Body of pancreas (tissue), 4 donors: ENCODE measurements at regions not wholly inside any gene's neighbourhood (a gene's known extent, or its start where the extent isn't known, plus 50 kb on each side); places are given as distances from the start of the nearest gene placed in this dataset.

Experiments
- ATAC-seq: fragments of 150-250 bp; one replicate; pipeline ENCODE4 v1.9.1; 2016
- DNase-seq, 4 donors: peaks; one replicate each; pipeline ENCODE4 v3.0.0-alpha.2; 2019
- H3K27ac ChIP-seq, 4 donors: fragments of 200-600 bp; sonication (generic); 1 replicate in 3 of 4; 2 replicates in 1 of 4; pipeline versions ENCODE4 v1.5.1 to v1.6.1; 2016 to 2019; ENCODE audit warnings: mild to moderate bottlenecking in 1 of 4, mixed read lengths in 1 of 4, moderate library complexity in 1 of 4
- H3K27me3 ChIP-seq, 2 donors: fragments of 200-600 bp; sonication (generic); one replicate each; pipeline ENCODE4 v1.6.0; 2016; ENCODE audit warnings: mild to moderate bottlenecking in 1 of 2
- H3K36me3 ChIP-seq, 2 donors: fragments of 200-600 bp; sonication (generic); replicated peaks in 1 of 2; 2 replicates each; pipeline ENCODE4 v1.5.1; 2016; ENCODE audit warnings: low read depth in 2 of 2; ENCODE audit not compliant: insufficient read depth in 1 of 2
- H3K4me1 ChIP-seq: fragments of 200-600 bp; sonication (generic); one replicate; pipeline ENCODE4 v1.6.0; 2016
- H3K4me3 ChIP-seq, 2 donors: fragments of 200-600 bp; sonication (generic); 1 replicate in 1 of 2; 2 replicates in 1 of 2; pipeline ENCODE4 v1.5.1; 2016 to 2019
- H3K9me3 ChIP-seq, 3 donors: fragments of 200-600 bp; sonication (generic); 1 replicate in 2 of 3; 2 replicates in 1 of 3; pipeline ENCODE4 v1.5.1; 2016
- POLR2A ChIP-seq, 3 donors: fragments of 450-650 bp; IDR thresholded peaks; one replicate each; pipeline ENCODE4 v1.6.1; 2016; ENCODE audit warnings: antibody characterized with exemption in 3 of 3, mild to moderate bottlenecking in 2 of 3
- WGBS, 2 donors: methylation state at CpG; one replicate each; pipeline ENCODE4 v1.1.5; 2017; 5-methylcytosine and 5-hydroxymethylcytosine counted together
- intact Hi-C: fragments of 100-400 bp; cut with DNase I; formaldehyde crosslinking; loops from one replicate; pipeline ENCODE4 v1.15.1; 2023
- TF ChIP-seq, protein P1 (sequence below), 7 experiments: fragments of 450-650 bp in 4 of 7; fragments of 200-600 bp in 3 of 7; sonication (generic) in 3 of 7; IDR thresholded peaks; one replicate each; pipeline ENCODE4 v1.5.1; 2016 to 2019; ENCODE audit warnings: antibody characterized with exemption in 7 of 7

- ATAC-seq: no peak
- H3K27me3 ChIP-seq: no peaks in the 10 kb centered on the region
- intact Hi-C loops: no loop called here
- H3K4me3 ChIP-seq: no peak overlapping the region
- no peak for DNase-seq
- H3K36me3 ChIP-seq: no peaks in the 10 kb centered on the region
- TF ChIP-seq, protein P1, sequence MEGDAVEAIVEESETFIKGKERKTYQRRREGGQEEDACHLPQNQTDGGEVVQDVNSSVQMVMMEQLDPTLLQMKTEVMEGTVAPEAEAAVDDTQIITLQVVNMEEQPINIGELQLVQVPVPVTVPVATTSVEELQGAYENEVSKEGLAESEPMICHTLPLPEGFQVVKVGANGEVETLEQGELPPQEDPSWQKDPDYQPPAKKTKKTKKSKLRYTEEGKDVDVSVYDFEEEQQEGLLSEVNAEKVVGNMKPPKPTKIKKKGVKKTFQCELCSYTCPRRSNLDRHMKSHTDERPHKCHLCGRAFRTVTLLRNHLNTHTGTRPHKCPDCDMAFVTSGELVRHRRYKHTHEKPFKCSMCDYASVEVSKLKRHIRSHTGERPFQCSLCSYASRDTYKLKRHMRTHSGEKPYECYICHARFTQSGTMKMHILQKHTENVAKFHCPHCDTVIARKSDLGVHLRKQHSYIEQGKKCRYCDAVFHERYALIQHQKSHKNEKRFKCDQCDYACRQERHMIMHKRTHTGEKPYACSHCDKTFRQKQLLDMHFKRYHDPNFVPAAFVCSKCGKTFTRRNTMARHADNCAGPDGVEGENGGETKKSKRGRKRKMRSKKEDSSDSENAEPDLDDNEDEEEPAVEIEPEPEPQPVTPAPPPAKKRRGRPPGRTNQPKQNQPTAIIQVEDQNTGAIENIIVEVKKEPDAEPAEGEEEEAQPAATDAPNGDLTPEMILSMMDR (IDR thresholded peaks at IDR 0.05): no peak
- TF ChIP-seq POLR2A (IDR thresholded peaks at IDR 0.05): no peak
- no peaks in the 10 kb centered on the region for H3K4me1 ChIP-seq
- H3K27ac ChIP-seq: no peak overlapping the region
- 90 to 96% methylated on average over 1 of the region's 1 CpG for WGBS, 2 donors
- no peaks in the 10 kb centered on the region for H3K9me3 ChIP-seq
These were observed 443.1 kb downstream of the ZNF608 start for GRCh38 chr5:124303366-124303765.

- ATAC-seq (no peak), DNase-seq (no peak)
- intact Hi-C loops: no loop called here
- H3K9me3 ChIP-seq: no peaks in the 10 kb centered on the region
- no peaks in the 10 kb centered on the region for H3K36me3 ChIP-seq
- H3K4me1 ChIP-seq: no peaks in the 10 kb centered on the region
- no peak overlapping the region for H3K27ac ChIP-seq
- H3K27me3 ChIP-seq: no peaks in the 10 kb centered on the region
- no peak for TF ChIP-seq POLR2A (IDR thresholded peaks at IDR 0.05)
- TF ChIP-seq, protein P1 (IDR thresholded peaks at IDR 0.05): no peak
- 71 to 75% methylated on average over 2 of the region's 2 CpGs for WGBS, 2 donors
- no peak overlapping the region for H3K4me3 ChIP-seq
These were observed 443.9 kb downstream of the ZNF608 start for GRCh38 chr5:124302533-124302932.

GRCh38 chr5:124301850-124302249, 444.6 kb downstream of the ZNF608 start:
- H3K9me3 ChIP-seq: no peaks in the 10 kb centered on the region
- no peaks in the 10 kb centered on the region for H3K36me3 ChIP-seq
- H3K27ac ChIP-seq: no peak overlapping the region
- no peak for ATAC-seq
- H3K27me3 ChIP-seq: no peaks in the 10 kb centered on the region
- TF ChIP-seq, protein P1 (IDR thresholded peaks at IDR 0.05): no peak
- no peak for TF ChIP-seq POLR2A (IDR thresholded peaks at IDR 0.05)
- H3K4me1 ChIP-seq: no peaks in the 10 kb centered on the region
- WGBS, 2 donors: 79 to 89% methylated on average over 2 of the region's 2 CpGs
- no peak overlapping the region for H3K4me3 ChIP-seq
- intact Hi-C loops: no loop called here
- DNase-seq: no peak

GRCh38 chr5:124300815-124301621, 445.4 kb downstream of the ZNF608 start:
- H3K4me1 ChIP-seq: no peaks in the 10 kb centered on the region
- no peaks in the 10 kb centered on the region for H3K36me3 ChIP-seq
- H3K9me3 ChIP-seq: no peaks in the 10 kb centered on the region
- no peaks in the 10 kb centered on the region for H3K27me3 ChIP-seq
- DNase-seq (no peak), ATAC-seq (no peak)
- WGBS, 2 donors: 86 to 87% methylated on average over 13 of the region's 13 CpGs
- intact Hi-C loops: no loop called here
- no peak overlapping the region for H3K4me3 ChIP-seq
- TF ChIP-seq, protein P1 (IDR thresholded peaks at IDR 0.05): no peak
- no peak for TF ChIP-seq POLR2A (IDR thresholded peaks at IDR 0.05)
- H3K27ac ChIP-seq: no peak overlapping the region

GRCh38 chr5:124297826-124298225, 448.6 kb downstream of the ZNF608 start:
- intact Hi-C loops: no loop called here
- no peak for TF ChIP-seq POLR2A (IDR thresholded peaks at IDR 0.05)
- TF ChIP-seq, protein P1 (IDR thresholded peaks at IDR 0.05): no peak
- Histone ChIP-seq H3K4me3 (no peak overlapping the region), H3K4me1 (peaks cover 2% of the 10 kb centered on the region), H3K9me3 (no peaks in the 10 kb centered on the region), H3K27me3 (no peaks in the 10 kb centered on the region), H3K36me3 (no peaks in the 10 kb centered on the region), H3K27ac (no peak overlapping the region)
- WGBS, 2 donors: 48 to 56% methylated on average over 3 of the region's 3 CpGs
- DNase-seq: no peak
- no peak for ATAC-seq
